HCT116 (cell line): ENCODE measurements at regions not wholly inside any gene's neighbourhood (a gene's known extent, or its start where the extent isn't known, plus 50 kb on each side); places are given as distances from the start of the nearest gene placed in this dataset.

Source experiments
- ATAC-seq: fragments of 200-7000 bp; cut with Tn5 transposase; 2 replicates; pipeline ENCODE4 v1.9.1; 2020; ENCODE audit warnings: mild to moderate bottlenecking, moderate library complexity
- BruUV-seq: library from RNA; stranded (reverse); fragments of 400-500 nt; replicated peaks from 2 replicates; lab custom pipeline; 2021; lab: Mats Ljungman, UMichigan
- CTCF ChIA-PET: fragments of 300-600 bp; sonication (Branson Sonifier 250); formaldehyde crosslinking; loops from one replicate; lab custom pipeline; 2021; ENCODE audit warnings: antibody characterized with exemption; lab: Charles Lee
- POLR2A ChIA-PET: fragments of 300-600, 350-600 bp; sonication (Branson Sonifier 250); formaldehyde crosslinking; loops from one replicate; lab custom pipeline; 2021; ENCODE audit warnings: antibody characterized with exemption; lab: Charles Lee
- RAD21 ChIA-PET, 2 experiments: fragments of 300-600 bp; sonication (Branson Sonifier 250); formaldehyde crosslinking; loops; one replicate each; lab custom pipeline; 2023; ENCODE audit warnings: low total read pairs in 2 of 2; ENCODE audit not compliant: uncharacterized antibody in 2 of 2, unreplicated experiment in 2 of 2, low non-redundant PET in 1 of 2; lab: Charles Lee
- DNase-seq: peaks from one replicate; pipeline ENCODE4 v3.0.0-alpha.2; 2010; ENCODE audit warnings: low read depth, low spot score
- H2AFZ ChIP-seq: fragments of 200-600 bp; shearing (Covaris generic), sonication (generic); 2 replicates; pipeline ENCODE4 v1.6.1; 2017; ENCODE audit warnings: low read depth, mixed run types, mixed read lengths, antibody characterized with exemption, low read length; ENCODE audit not compliant: poor library complexity, severe bottlenecking
- H3K27ac ChIP-seq: 2 replicates; pipeline ENCODE4 v1.5.1; 2012; ENCODE audit warnings: low read depth, low read length
- H3K27me3 ChIP-seq: fragments of 200-600 bp; sonication (generic); 2 replicates; pipeline ENCODE4 v1.6.1; 2016; ENCODE audit warnings: mixed run types, low read length, mixed read lengths; ENCODE audit not compliant: insufficient read depth
- H3K36me3 ChIP-seq, 2 experiments: fragments of 200-500 bp in 1 of 2; fragments of 200-600 bp in 1 of 2; sonication (Bioruptor generic) in 1 of 2; sonication (generic) in 1 of 2; 2 replicates each; pipeline versions ENCODE4 v1.5.1 to v1.6.1; 2014 to 2016; ENCODE audit warnings: low read length in 2 of 2, inconsistent platforms in 1 of 2, mixed read lengths in 1 of 2, mixed run types in 1 of 2; ENCODE audit not compliant: insufficient read depth in 2 of 2, control insufficient read depth in 1 of 2
- H3K4me1 ChIP-seq, 2 experiments: fragments of 200-600 bp in 1 of 2; sonication (generic) in 1 of 2; 2 replicates each; pipeline versions ENCODE4 v1.5.1 to v1.6.1; 2012 to 2017; ENCODE audit warnings: low read length in 2 of 2, inconsistent platforms in 1 of 2, mild to moderate bottlenecking in 1 of 2, mixed read lengths in 1 of 2, mixed run types in 1 of 2, moderate library complexity in 1 of 2; ENCODE audit not compliant: insufficient read depth in 2 of 2, control insufficient read depth in 1 of 2
- H3K4me2 ChIP-seq: fragments of 200-600 bp; sonication (generic); 2 replicates; pipeline ENCODE4 v1.6.1; 2017; ENCODE audit warnings: mixed run types, low read length, mixed read lengths
- H3K4me3 ChIP-seq, 2 experiments: fragments of 200-600 bp in 1 of 2; sonication (generic) in 1 of 2; replicated peaks in 1 of 2; 2 replicates each; pipeline ENCODE4 v1.5.1; 2011 to 2016; ENCODE audit warnings: low read length in 2 of 2, control low read depth in 1 of 2, low read depth in 1 of 2, mild to moderate bottlenecking in 1 of 2, mixed read lengths in 1 of 2, mixed run types in 1 of 2
- H3K79me2 ChIP-seq: fragments of 200-600 bp; sonication (generic); 2 replicates; pipeline ENCODE4 v1.6.1; 2017; ENCODE audit warnings: mild to moderate bottlenecking, mixed run types, low read length, moderate library complexity, mixed read lengths; ENCODE audit not compliant: insufficient read depth
- H3K9ac ChIP-seq: fragments of 200-600 bp; sonication (generic); 2 replicates; pipeline ENCODE4 v1.6.1; 2016; ENCODE audit warnings: low read length, mixed read lengths
- H3K9me2 ChIP-seq: fragments of 200-600 bp; sonication (generic), shearing (Covaris generic); 2 replicates; pipeline ENCODE4 v1.6.1; 2017; ENCODE audit warnings: mixed run types, mild to moderate bottlenecking, moderate library complexity; ENCODE audit not compliant: insufficient read depth
- H3K9me3 ChIP-seq, 2 experiments: fragments of 200-500 bp in 1 of 2; fragments of 200-600 bp in 1 of 2; sonication (Bioruptor generic) in 1 of 2; sonication (generic) in 1 of 2; 2 replicates each; pipeline ENCODE4 v1.6.1; 2014 to 2017; ENCODE audit warnings: low read length in 2 of 2, mixed read lengths in 2 of 2, inconsistent platforms in 1 of 2, low read depth in 1 of 2, mild to moderate bottlenecking in 1 of 2, mixed run types in 1 of 2, moderate library complexity in 1 of 2; ENCODE audit not compliant: control insufficient read depth in 1 of 2, insufficient read depth in 1 of 2
- H4K20me1 ChIP-seq: fragments of 200-600 bp; sonication (generic), shearing (Covaris generic); 2 replicates; pipeline ENCODE4 v1.6.1; 2017; ENCODE audit warnings: mixed run types, mild to moderate bottlenecking, moderate library complexity; ENCODE audit not compliant: insufficient read depth
- ATF3 ChIP-seq: IDR thresholded peaks from 2 replicates; pipeline ENCODE4 v1.6.1; 2012
- CBX3 ChIP-seq: IDR thresholded peaks from 2 replicates; pipeline ENCODE4 v1.6.1; 2012; ENCODE audit warnings: low read depth
- CEBPB ChIP-seq: IDR thresholded peaks from 2 replicates; pipeline ENCODE4 v1.6.1; 2012; ENCODE audit warnings: low read depth
- ELF1 ChIP-seq: IDR thresholded peaks from 2 replicates; pipeline ENCODE4 v1.6.1; 2012; ENCODE audit warnings: low read depth, borderline replicate concordance
- EZH2 ChIP-seq: fragments of 200-600 bp; sonication (generic); IDR thresholded peaks from 2 replicates; pipeline ENCODE4 v1.6.1; 2017; ENCODE audit warnings: antibody characterized with exemption, mixed run types
- EZH2phosphoT487 ChIP-seq: fragments of 200-600 bp; IDR thresholded peaks from 2 replicates; pipeline ENCODE4 v1.6.1; 2018; ENCODE audit warnings: antibody characterized with exemption, borderline replicate concordance
- JUND ChIP-seq: IDR thresholded peaks from 2 replicates; pipeline ENCODE4 v1.6.1; 2012
- POLR2A ChIP-seq: IDR thresholded peaks from 2 replicates; pipeline ENCODE4 v1.7.0; 2011; ENCODE audit warnings: borderline replicate concordance; ENCODE audit not compliant: insufficient read depth, insufficient read length; ENCODE audit errors: extremely low read depth
- POLR2AphosphoS5 ChIP-seq: IDR thresholded peaks from 2 replicates; pipeline ENCODE4 v1.6.1; 2011; ENCODE audit warnings: mild to moderate bottlenecking, low read depth, low read length, moderate library complexity
- RAD21 ChIP-seq: IDR thresholded peaks from 2 replicates; pipeline ENCODE4 v1.6.1; 2012; ENCODE audit warnings: low read depth, mild to moderate bottlenecking
- REST ChIP-seq: IDR thresholded peaks from 2 replicates; pipeline ENCODE4 v1.6.1; 2012; ENCODE audit warnings: low read depth
- SIN3A ChIP-seq: IDR thresholded peaks from 2 replicates; pipeline ENCODE4 v1.6.1; 2012; ENCODE audit warnings: low read depth
- SP1 ChIP-seq: IDR thresholded peaks from 2 replicates; pipeline ENCODE4 v1.6.1; 2012; ENCODE audit warnings: low read depth
- SRF ChIP-seq: IDR thresholded peaks from 2 replicates; pipeline ENCODE4 v1.6.1; 2012; ENCODE audit warnings: low read depth
- YY1 ChIP-seq: IDR thresholded peaks from 2 replicates; pipeline ENCODE4 v1.6.1; 2011; ENCODE audit warnings: low read length, low read depth, moderate library complexity, mild to moderate bottlenecking; ENCODE audit not compliant: insufficient replicate concordance; ENCODE audit errors: extremely low read depth
- ZBTB33 ChIP-seq: IDR thresholded peaks from 2 replicates; pipeline ENCODE4 v1.6.1; 2011; ENCODE audit warnings: mild to moderate bottlenecking, low read length, moderate library complexity; ENCODE audit not compliant: insufficient replicate concordance; ENCODE audit errors: extremely low read depth
- ZFX ChIP-seq: fragments of 450-650 bp; IDR thresholded peaks from 2 replicates; pipeline ENCODE4 v1.6.1; 2017
- ZNF274 ChIP-seq: fragments of 200-500 bp; sonication (Bioruptor generic); IDR thresholded peaks from 2 replicates; pipeline ENCODE4 v1.6.1; 2014; ENCODE audit warnings: mild to moderate bottlenecking, low read depth, low read length, inconsistent platforms
- intact Hi-C: fragments of 100-400 bp; cut with micrococcal nuclease; formaldehyde crosslinking; loops from 2 replicates; pipeline ENCODE4 v1.10.0; 2022
- TF ChIP-seq, protein P1 (sequence below), 3 experiments: fragments of 200-600 bp in 1 of 3; sonication (generic) in 1 of 3; IDR thresholded peaks in 2 of 3; conservative IDR thresholded peaks in 1 of 3; 2 replicates each; pipeline ENCODE4 v1.5.1; 2012 to 2017; ENCODE audit warnings: low read depth in 2 of 3, low read length in 2 of 3, antibody characterized with exemption in 1 of 3, borderline replicate concordance in 1 of 3, control low read depth in 1 of 3, mild to moderate bottlenecking in 1 of 3, mixed read lengths in 1 of 3, mixed run types in 1 of 3, moderate library complexity in 1 of 3; ENCODE audit not compliant: insufficient read depth in 1 of 3
- TF ChIP-seq, protein P2 (sequence below): IDR thresholded peaks from 2 replicates; pipeline ENCODE4 v1.6.1; 2012

GRCh38 chr2:131646669-131647297 is 119.1 kb downstream of the CCDC74A start:
- no peak for ATAC-seq
- Histone ChIP-seq H2AFZ (no peak overlapping the region), H3K36me3 (no peaks in the 10 kb centered on the region), H3K79me2 (no peaks in the 10 kb centered on the region), H3K4me1 (no peaks in the 10 kb centered on the region), H3K4me2 (no peak overlapping the region), H3K27me3 (0 out of 2 replicates have a peak, but pooled peaks cover 15% of the 10 kb centered on the region), H4K20me1 (no peaks in the 10 kb centered on the region), H3K9ac (no peak overlapping the region), H3K9me3 (no peaks in the 10 kb centered on the region), H3K27ac (no peak overlapping the region), H3K9me2 (no peaks in the 10 kb centered on the region), H3K4me3 (no peak overlapping the region)
- no TSS peak for BruUV-seq
- ChIA-PET CTCF (no interaction called here), RAD21 (no interaction called here), POLR2A (no interaction called here)
- intact Hi-C loops: no loop called here
- TF ChIP-seq SRF: no peak
- TF ChIP-seq SIN3A: no peak
- TF ChIP-seq ZBTB33: no peak
- no peak for TF ChIP-seq SP1
- TF ChIP-seq EZH2: no peak
- no peak for TF ChIP-seq YY1
- no peak for TF ChIP-seq POLR2AphosphoS5
- TF ChIP-seq, protein P1, sequence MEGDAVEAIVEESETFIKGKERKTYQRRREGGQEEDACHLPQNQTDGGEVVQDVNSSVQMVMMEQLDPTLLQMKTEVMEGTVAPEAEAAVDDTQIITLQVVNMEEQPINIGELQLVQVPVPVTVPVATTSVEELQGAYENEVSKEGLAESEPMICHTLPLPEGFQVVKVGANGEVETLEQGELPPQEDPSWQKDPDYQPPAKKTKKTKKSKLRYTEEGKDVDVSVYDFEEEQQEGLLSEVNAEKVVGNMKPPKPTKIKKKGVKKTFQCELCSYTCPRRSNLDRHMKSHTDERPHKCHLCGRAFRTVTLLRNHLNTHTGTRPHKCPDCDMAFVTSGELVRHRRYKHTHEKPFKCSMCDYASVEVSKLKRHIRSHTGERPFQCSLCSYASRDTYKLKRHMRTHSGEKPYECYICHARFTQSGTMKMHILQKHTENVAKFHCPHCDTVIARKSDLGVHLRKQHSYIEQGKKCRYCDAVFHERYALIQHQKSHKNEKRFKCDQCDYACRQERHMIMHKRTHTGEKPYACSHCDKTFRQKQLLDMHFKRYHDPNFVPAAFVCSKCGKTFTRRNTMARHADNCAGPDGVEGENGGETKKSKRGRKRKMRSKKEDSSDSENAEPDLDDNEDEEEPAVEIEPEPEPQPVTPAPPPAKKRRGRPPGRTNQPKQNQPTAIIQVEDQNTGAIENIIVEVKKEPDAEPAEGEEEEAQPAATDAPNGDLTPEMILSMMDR (IDR thresholded peaks at IDR 0.05 in 2 of 3, conservative IDR thresholded peaks at IDR 0.05 in 1 of 3; ENCODE audit: borderline replicate concordance in 1 of 3, insufficient read depth in 1 of 3, low read depth in 2 of 3, low read length in 2 of 3): no peak
- no peak for TF ChIP-seq ZNF274
- TF ChIP-seq ZFX: no peak
- TF ChIP-seq JUND: no peak
- no peak for TF ChIP-seq RAD21
- TF ChIP-seq POLR2A: no peak
- TF ChIP-seq ATF3: no peak
- TF ChIP-seq ELF1: no peak
- TF ChIP-seq, protein P2, sequence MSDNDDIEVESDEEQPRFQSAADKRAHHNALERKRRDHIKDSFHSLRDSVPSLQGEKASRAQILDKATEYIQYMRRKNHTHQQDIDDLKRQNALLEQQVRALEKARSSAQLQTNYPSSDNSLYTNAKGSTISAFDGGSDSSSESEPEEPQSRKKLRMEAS: no peak
- TF ChIP-seq CBX3: no peak
- no peak for TF ChIP-seq REST
- no peak for TF ChIP-seq CEBPB
- no peak for TF ChIP-seq EZH2phosphoT487
- DNase-seq: no peak
